ENCODE measurements at regions not wholly inside any gene's neighbourhood (a gene's known extent, or its start where the extent isn't known, plus 50 kb on each side); places are given as distances from the start of the nearest gene placed in this dataset.
"Not testable (repeated sequence)": the region's sequence is repeated elsewhere in the genome, so short reads cannot be mapped to it uniquely, and the experiment has no call there.

DNA sequence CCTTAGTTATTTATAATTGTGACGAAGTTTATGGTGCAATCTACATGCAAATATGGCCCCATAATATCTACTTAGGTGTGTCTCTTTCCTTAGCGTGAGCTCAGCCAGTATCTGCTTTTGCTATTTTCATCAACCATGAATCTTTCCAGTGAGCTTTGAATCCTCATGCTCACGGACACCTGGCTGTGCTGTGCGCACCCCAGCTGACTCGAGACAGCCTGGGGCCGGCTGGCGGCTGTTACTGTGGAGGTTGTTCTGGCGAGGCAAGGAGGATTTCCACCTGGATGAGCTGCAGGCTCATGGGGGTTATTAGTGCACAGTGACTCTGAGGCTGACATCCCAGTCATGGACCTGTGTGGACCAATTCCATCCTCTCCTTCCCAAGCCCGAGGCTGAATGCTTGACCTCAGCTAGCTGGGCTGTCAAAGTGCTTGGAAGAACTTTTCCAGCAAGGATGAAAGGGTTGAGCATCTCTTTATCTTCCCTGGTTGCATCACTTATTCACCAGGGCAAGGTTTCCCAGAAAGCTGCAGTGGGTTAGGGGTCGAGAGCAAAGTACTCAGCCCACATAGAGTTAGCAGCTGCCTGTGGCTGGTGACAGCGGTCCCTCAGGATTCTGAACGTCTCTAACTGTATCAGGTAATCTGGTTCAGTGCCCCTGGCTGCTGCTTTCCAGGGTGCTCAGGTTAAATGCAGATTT, 141.7 kb downstream of the ARL4C start:
- DNase-seq (ENCODE audit: low spot score) (no peak), ATAC-seq (no peak)
- intact Hi-C loops (cut with DNase I) = no loop called here

DNA sequence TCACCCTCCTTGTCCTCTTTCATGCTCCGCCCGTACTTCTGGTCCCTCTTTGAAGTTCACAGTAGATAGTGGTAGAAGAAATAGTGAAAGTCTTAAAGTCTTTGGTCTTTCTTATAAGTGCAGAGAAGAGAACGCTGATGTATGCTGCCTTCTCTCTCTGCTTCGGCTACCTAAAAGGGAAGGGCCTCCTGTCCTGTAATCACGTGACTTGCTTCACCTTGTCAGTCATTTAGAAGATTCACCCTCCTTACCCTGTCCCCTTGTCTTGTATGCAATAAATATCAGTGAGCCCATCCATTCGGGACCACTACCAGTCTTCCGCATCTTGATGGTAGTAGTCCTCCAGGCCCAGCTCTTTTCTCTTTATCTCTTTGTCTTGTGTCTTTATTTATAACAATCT, 144.6 kb downstream of the ARL4C start:
- no peak for DNase-seq (ENCODE audit: low spot score)
- no peak for ATAC-seq
- intact Hi-C loops (cut with DNase I) = no loop called here

DNA sequence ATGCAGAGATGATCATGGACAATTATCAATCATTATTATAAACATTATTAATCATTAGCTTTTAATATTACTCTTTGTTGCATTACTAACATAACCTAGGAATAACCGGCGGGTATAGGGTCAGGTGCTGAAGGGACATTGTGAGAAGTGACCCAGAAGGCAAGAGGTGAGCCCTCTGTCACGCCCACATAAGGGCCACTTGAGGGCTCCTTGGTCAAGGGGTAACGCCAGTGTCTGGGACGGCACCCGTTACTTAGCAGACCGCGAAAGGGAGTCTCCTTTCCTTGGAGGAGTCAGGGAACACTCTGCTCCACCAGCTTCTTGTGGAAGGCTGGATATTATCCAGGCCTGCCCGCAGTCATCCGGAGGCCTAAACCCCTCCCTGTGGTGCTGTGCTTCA, 145.0 kb downstream of the ARL4C start:
- DNase-seq (ENCODE audit: low spot score); ATAC-seq; intact Hi-C loops (cut with DNase I): not testable (repeated sequence)

DNA sequence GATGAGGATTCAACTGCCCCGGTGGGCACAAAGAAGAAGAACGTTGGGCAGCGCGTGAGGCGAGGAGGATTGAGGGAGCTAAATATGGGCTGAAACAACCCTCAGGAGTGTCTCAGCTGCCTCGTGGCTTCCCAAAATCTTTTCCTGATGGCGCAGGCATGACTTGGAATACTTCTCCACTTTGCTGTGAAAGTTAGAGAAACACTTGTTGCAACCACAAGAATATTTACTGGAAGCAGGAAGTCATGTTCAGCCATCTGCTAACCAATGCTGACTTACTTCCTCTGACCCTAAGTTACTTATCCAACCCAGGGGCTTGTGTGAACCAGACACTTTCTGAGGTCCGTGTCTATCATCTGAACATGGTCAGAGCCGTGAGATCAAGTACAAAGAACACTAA, 148.8 kb downstream of the ARL4C start:
- ATAC-seq = peak; percentile 65
- intact Hi-C loops (cut with DNase I) = no loop called here
- DNase-seq (ENCODE audit: low spot score) = peak; percentile 69

DNA sequence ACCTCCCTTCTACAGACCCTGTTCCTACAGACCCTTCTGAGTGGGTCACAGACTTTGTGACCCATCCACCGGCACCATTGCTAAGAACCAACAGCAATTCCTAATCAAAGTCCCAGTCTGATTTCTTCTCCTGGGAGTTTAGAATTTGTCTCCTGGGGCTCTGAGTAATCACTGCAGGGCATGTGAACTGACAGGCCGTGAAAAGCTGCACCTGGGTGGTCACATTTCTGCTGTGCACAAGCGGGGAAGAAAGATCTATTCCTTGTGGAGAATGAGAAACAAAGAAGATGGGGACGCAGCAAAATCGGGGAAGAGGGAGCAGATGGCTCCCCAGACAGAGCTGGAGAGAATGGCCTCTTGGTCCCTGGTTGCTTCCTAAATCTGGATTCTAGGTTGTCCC, 151.0 kb downstream of the ARL4C start:
- DNase-seq (ENCODE audit: low spot score) (no peak), ATAC-seq (no peak)
- intact Hi-C loops (cut with DNase I) = no loop called here

DNA sequence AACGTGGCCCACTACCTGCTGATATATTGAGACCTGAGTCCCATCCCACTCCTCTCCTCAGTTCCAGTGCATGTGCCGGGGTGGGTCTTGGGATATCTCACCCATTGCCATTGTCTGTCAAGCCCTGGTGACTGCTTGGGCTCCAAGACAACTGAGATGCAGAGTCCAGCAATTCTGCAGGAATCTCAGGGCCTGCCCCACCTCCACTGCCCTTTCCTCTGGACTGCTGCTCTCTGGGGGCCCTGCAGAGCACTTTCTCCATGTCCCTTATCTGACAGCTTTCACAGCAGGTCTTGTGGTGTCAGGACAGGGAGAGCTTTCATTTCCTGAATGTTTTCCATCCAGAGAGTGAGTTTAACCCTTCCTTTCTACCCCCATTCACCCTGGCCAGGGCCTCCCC, 152.9 kb downstream of the ARL4C start:
- DNase-seq (ENCODE audit: low spot score) (no peak), ATAC-seq (no peak)
- intact Hi-C loops (cut with DNase I) = no loop called here

DNA sequence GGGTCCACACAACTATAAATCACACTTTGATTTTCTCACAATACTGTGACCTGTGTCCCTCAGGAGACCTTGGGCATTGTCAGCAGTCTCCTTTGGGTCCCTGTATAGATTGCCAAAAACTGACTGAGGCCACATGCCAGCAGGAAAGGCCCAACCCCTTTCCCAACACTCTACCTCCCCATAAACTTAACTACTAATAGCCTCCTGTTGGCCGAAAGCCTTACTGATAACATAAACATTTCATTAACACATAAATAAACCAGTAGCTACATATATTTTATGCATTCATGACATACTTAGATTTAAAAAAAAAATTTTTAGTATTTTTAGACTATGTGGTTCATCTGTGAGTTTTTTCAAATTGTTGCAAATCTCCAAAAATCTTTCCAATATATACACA, 153.5 kb downstream of the ARL4C start:
- intact Hi-C loops (cut with DNase I) = no loop called here
- DNase-seq (ENCODE audit: low spot score) = no peak
- no peak for ATAC-seq

DNA sequence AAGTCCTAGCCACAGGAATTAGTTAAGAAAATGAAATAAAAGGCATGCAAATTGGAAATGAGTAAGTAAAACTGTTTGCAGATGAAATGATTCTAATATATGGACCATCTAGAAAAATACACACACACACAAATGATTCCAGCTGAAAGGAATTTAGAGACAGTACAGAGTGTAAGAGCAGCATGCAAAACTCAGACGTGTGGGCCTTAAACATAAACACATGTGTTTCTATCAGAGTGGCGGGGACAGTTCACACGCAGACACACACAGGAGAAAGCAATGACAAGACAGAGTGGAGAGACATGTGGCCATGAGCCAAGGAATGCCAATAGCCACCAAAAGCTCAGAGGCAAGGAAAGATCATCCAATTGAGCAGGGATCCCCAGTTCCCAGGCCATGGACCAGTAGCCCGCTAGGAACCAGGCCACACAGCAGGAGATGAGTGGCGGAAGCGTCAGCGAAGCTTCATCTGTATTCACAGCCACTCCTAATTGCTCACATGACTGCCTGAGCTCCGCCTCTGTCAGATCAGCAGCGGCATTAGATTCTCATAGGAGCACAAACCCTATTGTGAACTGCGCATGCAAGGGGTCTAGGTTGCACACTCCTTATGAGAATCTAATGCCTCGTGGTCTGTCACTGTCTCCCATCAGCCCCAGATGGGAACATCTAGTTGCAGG, 155.4 kb downstream of the ARL4C start:
- ATAC-seq (no peak), DNase-seq (ENCODE audit: low spot score) (no peak)
- intact Hi-C loops (cut with DNase I) = no loop called here

DNA sequence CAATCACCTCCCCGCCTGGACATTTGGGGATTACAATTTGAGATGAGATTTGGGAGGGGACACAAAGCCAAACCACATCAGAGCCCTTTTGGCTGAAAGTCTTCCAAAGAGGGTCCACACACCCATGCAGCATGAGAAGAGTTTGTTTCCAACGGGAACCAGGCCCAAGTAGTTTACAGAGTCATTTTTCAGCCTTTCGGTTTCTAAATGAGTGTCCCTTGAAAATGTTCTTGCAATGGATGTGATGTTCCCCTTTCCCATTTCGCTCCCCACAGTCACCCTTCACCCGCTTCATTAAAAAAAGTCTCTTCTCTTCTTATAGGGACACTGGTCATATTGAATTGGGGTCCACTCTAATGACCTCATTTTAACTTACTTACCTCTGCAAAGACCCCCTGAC, 157.4 kb downstream of the ARL4C start:
- DNase-seq (ENCODE audit: low spot score) (no peak), ATAC-seq (no peak)
- intact Hi-C loops (cut with DNase I) = no loop called here

DNA sequence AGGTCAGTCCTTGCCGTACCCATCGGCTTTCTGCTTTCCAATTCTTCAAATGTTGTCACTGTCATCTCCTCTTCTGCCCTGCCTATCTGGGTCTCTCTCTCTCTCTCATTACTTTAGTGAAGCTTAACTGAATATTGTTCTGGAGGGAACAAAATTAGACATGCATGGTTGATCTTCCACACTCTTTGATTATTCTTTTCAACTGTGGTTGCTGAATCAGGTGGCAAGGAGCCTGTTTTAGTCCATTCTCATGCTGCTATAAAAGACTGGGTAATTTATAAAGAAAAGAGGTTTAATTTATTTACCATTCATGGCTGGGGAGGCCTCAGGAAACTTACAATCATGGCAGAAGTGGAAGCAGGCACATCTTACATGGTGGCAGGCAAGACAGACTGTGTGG, 157.9 kb downstream of the ARL4C start:
- ATAC-seq (no peak), DNase-seq (ENCODE audit: low spot score) (no peak)
- intact Hi-C loops (cut with DNase I) = no loop called here

DNA sequence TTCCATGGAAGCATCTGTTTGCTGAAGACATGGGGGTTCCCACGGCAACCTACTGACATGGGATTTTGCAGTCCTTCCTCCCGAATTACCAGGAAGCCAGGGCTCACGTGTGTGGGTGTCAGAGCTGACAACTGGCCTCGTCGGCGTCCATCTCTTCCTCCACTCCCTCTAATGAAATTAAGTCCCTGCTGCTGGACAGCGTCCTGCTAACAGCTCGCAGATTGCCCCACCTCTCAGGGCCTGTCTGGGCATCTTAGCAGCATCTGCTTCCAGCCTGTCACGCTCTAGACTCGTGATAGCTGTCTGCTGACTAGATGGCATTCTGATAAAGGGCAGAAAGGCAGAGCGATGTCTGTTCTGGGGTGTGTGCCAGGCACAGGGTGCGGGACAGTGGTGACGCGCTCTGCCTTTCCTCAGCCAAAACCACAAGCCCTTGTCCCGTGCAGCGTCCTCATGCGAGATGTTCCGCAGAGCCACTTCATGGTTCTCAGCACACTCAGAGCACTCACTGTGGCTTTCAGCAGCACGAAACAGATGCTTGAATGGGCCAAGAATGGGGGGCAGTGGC, 161.1 kb downstream of the ARL4C start:
- peak; percentile 83 for DNase-seq (ENCODE audit: low spot score)
- intact Hi-C loops (cut with DNase I) = no loop called here
- ATAC-seq = peak; percentile 93

DNA sequence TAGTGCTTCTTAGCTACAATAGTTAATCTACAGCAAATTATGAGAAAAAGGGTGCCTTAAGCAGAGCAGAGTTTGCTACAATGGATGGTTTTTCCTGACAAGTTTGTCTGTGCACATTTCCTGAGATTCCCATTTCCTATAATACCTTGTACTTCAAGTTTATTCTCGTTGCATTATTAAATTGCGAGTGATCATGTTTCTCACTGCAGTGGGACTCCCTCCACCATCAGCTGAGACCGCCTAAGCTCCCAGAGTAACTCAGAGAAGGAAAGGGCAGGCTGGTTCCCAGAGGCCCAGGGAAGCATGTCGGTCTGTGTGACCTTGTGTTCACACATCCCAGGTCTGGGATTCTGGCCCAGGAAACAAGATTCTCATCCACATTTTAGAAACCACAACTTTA, 162.1 kb downstream of the ARL4C start:
- DNase-seq (ENCODE audit: low spot score) = no peak
- ATAC-seq = no peak
- intact Hi-C loops (cut with DNase I) = no loop called here

DNA sequence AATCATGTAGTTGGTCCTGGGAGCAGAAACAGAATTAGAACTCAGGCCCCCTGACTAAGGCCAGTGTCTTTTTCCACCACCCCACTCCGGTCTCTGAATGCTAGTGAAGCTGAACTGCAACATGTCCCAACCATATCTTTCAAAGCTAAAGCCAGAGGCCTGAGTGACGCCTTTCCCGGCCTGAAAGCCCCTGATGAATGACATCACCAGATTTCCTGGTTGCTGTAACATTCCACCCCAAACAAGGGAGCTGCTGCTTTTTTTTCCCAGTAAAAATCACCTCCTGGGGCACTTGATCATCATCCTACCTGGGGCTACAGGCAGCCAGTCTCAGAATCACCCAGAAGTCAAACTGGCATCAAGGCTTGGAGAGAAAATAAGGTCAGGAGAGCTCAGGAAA, 162.7 kb downstream of the ARL4C start:
- ATAC-seq = no peak
- no peak for DNase-seq (ENCODE audit: low spot score)
- intact Hi-C loops (cut with DNase I) = no loop called here

DNA sequence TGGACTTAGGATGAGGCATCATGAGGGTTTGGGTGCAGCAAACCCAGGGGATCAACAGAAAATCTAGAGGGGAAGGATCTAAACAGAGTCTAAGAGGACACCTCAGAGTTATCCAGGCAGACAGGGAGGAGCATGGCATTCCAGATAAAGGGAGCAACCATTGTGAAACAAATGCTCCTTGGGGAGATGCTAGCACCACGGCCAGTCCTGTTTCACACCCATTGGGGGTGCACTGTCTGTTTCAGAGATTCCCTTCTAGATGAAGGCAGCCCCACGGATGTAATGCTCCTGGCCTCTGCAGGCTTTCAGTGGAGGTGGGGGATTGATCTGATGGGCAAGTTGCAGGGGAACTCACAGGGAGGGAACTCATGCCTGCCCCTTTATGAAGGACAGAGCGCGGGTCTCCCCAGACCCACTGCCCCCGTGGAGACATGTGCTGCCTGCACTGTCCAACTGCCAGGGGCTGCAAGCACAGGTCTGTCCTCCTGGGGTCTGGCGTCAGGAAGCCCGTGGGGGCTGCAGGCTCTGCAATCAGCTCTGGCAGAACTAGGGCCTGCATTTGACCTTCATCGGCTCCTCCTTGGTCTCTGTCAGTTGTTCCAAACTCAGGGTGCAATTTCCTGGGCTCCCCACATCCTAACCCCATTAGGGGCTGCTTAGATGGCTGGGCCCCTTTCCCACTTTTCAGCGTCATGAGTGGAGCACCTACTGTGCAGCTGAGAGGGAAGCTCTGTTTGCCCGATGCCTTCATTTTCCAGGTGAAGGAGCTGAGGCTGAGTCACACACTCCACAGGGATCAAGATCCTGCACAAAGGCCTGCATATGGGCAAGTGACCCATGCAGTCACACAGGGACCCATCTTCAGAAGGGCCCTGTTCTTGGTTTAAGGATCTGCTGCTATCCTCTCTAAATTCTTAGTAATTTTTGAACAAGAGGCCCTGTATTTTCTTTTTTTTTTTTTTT, 163.4 kb downstream of the ARL4C start:
- ATAC-seq = no peak
- DNase-seq (ENCODE audit: low spot score) = no peak
- intact Hi-C loops (cut with DNase I) = no loop called here

DNA sequence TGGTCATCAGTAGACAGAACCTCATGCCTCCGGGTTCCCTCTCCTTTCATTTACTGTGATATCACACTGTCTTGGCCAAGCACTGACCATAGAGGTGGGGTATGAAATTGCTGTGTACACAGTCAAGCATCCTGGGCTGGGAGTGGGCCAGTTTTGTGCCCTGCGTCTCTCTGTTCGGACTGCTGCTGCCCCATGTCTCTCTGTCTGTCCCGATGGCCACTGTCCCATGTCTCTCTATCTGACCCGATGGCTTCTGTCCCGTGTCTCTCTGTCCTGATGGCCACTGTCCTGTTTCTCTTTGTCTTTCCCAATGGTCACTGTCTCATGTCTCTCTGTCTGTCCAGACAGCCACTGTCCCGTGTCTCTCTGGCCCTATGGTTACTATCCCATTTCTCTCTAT, 164.9 kb downstream of the ARL4C start:
- intact Hi-C loops (cut with DNase I) = no loop called here
- no peak for ATAC-seq

DNA sequence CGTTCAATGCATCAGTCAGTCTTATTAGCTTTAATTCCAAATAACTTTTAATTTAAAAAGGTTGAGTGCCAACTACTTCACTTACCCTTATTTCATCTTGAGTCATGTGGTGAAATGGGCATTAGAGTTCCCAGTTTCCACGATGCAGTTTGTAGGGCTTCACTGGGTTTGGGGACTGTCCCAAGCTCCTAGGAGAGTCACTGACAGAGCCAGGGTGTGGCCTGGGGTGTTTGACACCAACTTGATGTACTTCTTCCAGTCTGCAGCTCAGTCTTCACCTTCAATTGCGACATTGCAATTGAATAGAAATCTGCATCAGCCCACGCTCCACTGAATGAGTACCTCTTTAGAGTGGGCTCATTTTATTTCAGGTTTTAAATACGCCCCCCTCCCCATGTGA, 165.3 kb downstream of the ARL4C start:
- intact Hi-C loops (cut with DNase I) = no loop called here
- no peak for ATAC-seq
- DNase-seq (ENCODE audit: low spot score) = no peak

More for the DNA sequence above, 164.9 kb downstream of the ARL4C start:
- no peak for DNase-seq (ENCODE audit: low spot score)

DNA sequence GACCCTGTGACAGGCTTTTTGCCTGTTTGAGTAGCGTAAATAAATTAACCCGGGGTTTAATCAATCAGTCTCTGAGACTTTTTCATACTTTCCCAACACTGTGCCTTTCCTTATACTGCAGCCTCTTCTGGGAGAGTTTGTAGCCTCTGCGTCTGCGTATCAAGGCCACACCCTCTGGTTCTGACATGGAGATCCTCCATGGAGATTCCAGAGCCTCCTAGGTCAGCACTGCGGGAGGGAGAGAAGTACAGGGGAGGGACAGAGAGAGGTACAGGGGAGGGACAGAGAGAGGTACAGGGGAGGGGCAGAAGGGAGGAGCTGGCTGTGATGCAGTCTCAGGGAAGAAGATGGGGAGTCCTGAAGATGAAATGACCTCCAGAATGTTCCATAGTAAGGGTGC, 166.0 kb downstream of the ARL4C start:
- ATAC-seq (no peak), DNase-seq (ENCODE audit: low spot score) (no peak)
- intact Hi-C loops (cut with DNase I) = no loop called here

DNA sequence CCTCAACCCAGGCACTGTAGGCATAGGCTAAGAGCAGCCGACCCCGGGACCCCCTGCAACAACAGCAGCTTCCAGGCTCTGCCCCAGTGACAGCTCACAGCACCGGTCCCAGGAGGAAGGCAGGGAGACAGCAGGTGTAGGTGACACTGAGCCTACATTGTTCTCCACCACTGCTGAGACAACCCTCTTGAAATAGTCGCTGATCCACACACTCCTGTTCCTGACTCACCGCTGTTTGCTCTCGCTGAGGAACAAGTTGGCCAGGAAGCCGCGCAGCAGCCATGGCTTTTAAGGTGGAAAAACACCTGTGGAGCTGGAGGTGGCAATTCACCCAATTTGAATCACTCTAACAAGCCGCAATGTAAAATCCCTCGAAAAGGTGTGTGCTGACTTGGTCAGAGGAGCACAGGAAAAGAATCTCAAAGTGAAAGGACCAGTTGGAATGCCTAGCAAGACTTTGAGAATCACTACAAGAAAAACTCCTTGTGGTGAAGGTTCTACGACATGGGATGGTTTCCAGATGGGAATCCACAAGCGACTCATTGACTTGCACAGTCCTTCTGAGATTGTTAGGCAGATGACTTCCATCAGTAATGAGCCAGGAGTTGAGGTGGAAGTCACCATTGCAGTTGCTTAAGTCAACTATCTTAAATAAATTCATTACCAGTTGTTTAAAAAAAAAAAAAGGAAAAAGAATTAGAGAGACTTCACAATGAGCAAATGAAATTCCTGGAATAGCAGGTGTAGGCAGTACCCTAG, 167.5 kb downstream of the ARL4C start:
- intact Hi-C loops (cut with DNase I) = no loop called here
- ATAC-seq (no peak), DNase-seq (ENCODE audit: low spot score) (no peak)

DNA sequence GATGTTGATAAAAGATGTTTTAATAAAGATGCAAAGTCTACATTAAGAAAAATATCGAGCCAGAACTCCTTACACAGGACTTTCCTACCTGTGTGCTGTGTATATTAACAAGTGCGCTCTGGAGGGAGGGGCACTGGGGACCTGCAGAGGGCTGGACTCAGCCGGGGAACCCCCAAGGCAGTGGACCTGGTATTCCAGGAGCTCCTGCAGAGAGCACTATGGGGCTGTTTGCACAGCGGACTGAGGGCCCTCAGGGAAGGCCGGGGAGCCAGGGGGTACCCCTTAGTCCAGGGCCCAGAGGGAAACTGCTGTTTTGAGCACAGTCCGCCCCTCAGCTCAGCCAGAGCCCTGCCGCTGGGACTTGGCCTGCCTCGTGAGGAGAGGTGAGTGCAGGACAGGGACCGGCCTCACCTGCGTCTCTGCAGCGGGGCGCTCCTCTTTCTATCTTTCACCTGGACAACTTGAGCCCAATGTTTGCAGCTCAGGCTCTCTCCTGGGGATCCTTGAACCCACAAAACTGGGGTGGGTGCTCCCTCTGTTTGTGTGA, 168.4 kb downstream of the ARL4C start:
- no peak for ATAC-seq
- intact Hi-C loops (cut with DNase I) = no loop called here
- no peak for DNase-seq (ENCODE audit: low spot score)

Measured in sciatic nerve (tissue), 2 donors.